GM18499 (cell line): ENCODE measurements at regions not wholly inside any gene's neighbourhood (a gene's known extent, or its start where the extent isn't known, plus 50 kb on each side); places are given as distances from the start of the nearest gene placed in this dataset.

ENCODE experiments used
- ATAC-seq: cut with Tn5 transposase; IDR thresholded peaks from one replicate; pipeline ENCODE4 v1.9.1; 2021; ENCODE audit warnings: moderate number of reproducible peaks; ENCODE audit not compliant: insufficient read depth, unreplicated experiment

- no peak for ATAC-seq
Measured at GRCh38 chr10:55063811-55064210, 262.8 kb upstream of the PCDH15 start.

- ATAC-seq: no peak
Measured at GRCh38 chr10:55062349-55062748, 261.3 kb upstream of the PCDH15 start.

GRCh38 chr10:55058800-55059199, 257.8 kb upstream of the PCDH15 start:
- no peak for ATAC-seq

GRCh38 chr10:55051515-55051914, 250.5 kb upstream of the PCDH15 start:
- no peak for ATAC-seq

GRCh38 chr10:55048830-55049498, 247.9 kb upstream of the PCDH15 start:
- no peak for ATAC-seq

- no peak for ATAC-seq
Measured at GRCh38 chr10:55043540-55043939, 242.5 kb upstream of the PCDH15 start.

GRCh38 chr10:55033061-55033460, 232.0 kb upstream of the PCDH15 start:
- ATAC-seq: no peak

- no peak for ATAC-seq
Measured at GRCh38 chr10:55024713-55025112, 223.7 kb upstream of the PCDH15 start.

- ATAC-seq: no peak
Measured at GRCh38 chr10:55019439-55019838, 218.4 kb upstream of the PCDH15 start.

- ATAC-seq: no peak
Measured at GRCh38 chr10:55013318-55013717, 212.3 kb upstream of the PCDH15 start.

GRCh38 chr10:55002420-55002819, 201.4 kb upstream of the PCDH15 start:
- ATAC-seq: no peak

GRCh38 chr10:55001422-55001821, 200.4 kb upstream of the PCDH15 start:
- no peak for ATAC-seq

- no peak for ATAC-seq
Measured at GRCh38 chr10:54993148-54993547, 192.1 kb upstream of the PCDH15 start.

- ATAC-seq: no peak
Measured at GRCh38 chr10:54985732-54986131, 184.7 kb upstream of the PCDH15 start.

- ATAC-seq: no peak
Measured at GRCh38 chr10:54983255-54983654, 182.2 kb upstream of the PCDH15 start.

GRCh38 chr10:54962134-54962900, 161.3 kb upstream of the PCDH15 start:
- no peak for ATAC-seq

- no peak for ATAC-seq
Measured at GRCh38 chr10:54961040-54961439, 160.0 kb upstream of the PCDH15 start.

GRCh38 chr10:54958844-54959243, 157.8 kb upstream of the PCDH15 start:
- ATAC-seq: no peak

- ATAC-seq: no peak
Measured at GRCh38 chr10:54947605-54948004, 146.6 kb upstream of the PCDH15 start.

- no peak for ATAC-seq
Measured at GRCh38 chr10:54940418-54940817, 139.4 kb upstream of the PCDH15 start.

- no peak for ATAC-seq
Measured at GRCh38 chr10:54914049-54914448, 113.0 kb upstream of the PCDH15 start.

- no peak for ATAC-seq
Measured at GRCh38 chr10:54909165-54909564, 108.1 kb upstream of the PCDH15 start.
